ENCODE measurements at regions not wholly inside any gene's neighbourhood (a gene's known extent, or its start where the extent isn't known, plus 50 kb on each side); places are given as distances from the start of the nearest gene placed in this dataset.

DNA sequence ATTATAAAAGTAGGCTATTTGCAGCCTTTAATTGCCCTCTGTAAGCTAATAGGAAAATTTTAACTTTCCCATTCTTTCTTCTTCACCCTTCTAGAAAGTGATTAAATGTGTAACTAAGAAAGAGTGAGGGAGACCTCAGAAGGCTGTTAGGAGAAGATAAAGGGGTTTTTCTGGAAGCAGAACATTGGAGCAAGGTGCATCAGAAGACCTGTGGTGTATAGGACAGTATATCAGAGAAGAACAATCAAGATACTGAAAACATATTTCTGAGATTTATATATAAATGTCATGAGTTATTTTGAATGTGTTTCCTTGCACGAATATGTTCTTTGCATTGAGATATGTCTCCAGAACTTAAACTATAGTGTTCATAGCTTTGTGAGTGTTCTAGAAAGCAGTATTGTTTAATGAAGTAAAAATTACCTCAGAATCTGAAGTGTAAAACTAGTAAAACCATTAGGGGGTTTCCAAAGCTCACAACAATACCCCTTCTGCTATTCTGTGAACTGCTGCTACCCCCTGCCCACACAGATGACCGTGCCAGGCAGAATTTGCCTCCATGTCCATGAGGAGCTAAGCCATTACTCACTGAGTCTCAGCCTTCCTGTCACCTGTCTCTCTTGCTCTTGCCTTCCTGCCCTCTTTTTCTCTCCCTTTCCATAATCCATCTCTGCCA, 537.9 kb downstream of the EPHA4 start:
- intact Hi-C loops (cut with DNase I) = no loop called here
- Histone ChIP-seq H3K4me3 (no peak overlapping the region), H3K36me3 (no peaks in the 10 kb centered on the region), H3K9me3 (no peaks in the 10 kb centered on the region), H3K27me3 (no peaks in the 10 kb centered on the region), H3K27ac (no peak overlapping the region), H3K4me1 (no peaks in the 10 kb centered on the region)
- no peak for DNase-seq (ENCODE audit: low spot score in 2 of 2)
- TF ChIP-seq, protein P1, sequence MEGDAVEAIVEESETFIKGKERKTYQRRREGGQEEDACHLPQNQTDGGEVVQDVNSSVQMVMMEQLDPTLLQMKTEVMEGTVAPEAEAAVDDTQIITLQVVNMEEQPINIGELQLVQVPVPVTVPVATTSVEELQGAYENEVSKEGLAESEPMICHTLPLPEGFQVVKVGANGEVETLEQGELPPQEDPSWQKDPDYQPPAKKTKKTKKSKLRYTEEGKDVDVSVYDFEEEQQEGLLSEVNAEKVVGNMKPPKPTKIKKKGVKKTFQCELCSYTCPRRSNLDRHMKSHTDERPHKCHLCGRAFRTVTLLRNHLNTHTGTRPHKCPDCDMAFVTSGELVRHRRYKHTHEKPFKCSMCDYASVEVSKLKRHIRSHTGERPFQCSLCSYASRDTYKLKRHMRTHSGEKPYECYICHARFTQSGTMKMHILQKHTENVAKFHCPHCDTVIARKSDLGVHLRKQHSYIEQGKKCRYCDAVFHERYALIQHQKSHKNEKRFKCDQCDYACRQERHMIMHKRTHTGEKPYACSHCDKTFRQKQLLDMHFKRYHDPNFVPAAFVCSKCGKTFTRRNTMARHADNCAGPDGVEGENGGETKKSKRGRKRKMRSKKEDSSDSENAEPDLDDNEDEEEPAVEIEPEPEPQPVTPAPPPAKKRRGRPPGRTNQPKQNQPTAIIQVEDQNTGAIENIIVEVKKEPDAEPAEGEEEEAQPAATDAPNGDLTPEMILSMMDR (IDR thresholded peaks at IDR 0.05) = no peak

DNA sequence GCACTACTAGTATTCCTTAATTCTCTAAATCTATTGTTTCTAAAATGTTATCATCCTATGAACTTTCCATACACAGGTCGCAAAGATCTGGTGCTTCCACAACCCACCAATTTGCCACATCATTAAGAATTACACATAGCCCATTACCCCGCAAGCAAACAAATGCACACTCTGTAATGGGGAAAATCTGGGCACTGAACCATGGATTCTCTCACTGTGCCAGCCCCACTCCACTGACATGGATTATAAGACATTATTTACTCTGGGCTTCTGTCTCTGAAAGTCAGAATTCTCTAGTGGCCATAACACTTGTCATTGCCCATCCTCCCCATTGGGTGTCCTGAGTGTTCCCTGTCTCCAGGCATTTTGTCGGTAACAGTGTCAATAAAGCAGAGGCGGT, 537.1 kb downstream of the EPHA4 start:
- intact Hi-C loops (cut with DNase I) = no loop called here
- Histone ChIP-seq H3K9me3 (no peaks in the 10 kb centered on the region), H3K4me3 (no peak overlapping the region), H3K27ac (no peak overlapping the region), H3K4me1 (no peaks in the 10 kb centered on the region), H3K27me3 (no peaks in the 10 kb centered on the region), H3K36me3 (no peaks in the 10 kb centered on the region)
- no peak for DNase-seq (ENCODE audit: low spot score in 2 of 2)
- TF ChIP-seq, protein P1 (IDR thresholded peaks at IDR 0.05) = no peak

DNA sequence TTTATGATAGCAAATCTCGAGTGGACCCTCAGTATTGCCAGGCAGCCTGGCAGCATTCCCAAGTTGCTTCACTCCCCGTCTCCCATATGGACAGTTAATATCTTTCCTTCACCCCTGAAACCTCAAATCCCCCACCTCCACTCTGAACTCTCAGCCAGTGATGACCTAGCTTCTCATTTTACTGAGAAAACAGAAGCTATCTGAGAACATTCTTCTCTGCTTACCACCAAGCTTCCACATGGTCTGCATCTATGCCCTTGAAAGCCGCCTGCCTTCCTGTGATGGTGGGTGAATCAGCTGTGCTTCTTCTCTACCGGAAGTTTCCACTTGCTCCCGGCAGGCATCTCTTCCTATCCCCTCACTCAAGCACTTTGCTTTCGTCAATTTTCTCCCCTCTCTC, 529.2 kb downstream of the EPHA4 start:
- Histone ChIP-seq H3K4me3 (no peak overlapping the region), H3K4me1 (no peaks in the 10 kb centered on the region), H3K36me3 (no peaks in the 10 kb centered on the region), H3K27ac (no peak overlapping the region), H3K27me3 (no peaks in the 10 kb centered on the region), H3K9me3 (no peaks in the 10 kb centered on the region)
- intact Hi-C loops (cut with DNase I) = no loop called here
- TF ChIP-seq, protein P1 (IDR thresholded peaks at IDR 0.05) = no peak
- no peak for DNase-seq (ENCODE audit: low spot score in 2 of 2)

DNA sequence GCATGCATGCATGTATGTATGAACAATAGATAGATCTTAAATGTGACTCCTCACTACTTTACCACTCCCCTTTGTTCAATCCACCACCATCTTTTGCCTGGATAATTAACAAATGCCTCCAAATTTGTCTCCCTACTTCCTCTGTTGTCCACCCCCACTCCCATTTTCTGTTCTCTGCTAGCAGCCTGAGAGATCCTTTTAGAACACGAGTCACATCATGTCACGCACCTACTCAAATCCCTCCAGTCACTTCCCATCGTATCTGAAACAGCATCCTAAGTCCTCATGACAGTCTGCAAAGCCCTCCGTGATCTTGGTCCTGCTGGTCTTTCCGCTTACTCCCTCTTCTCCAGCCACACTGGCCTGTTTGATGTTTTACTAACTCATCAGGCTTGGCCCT, 527.3 kb downstream of the EPHA4 start:
- Histone ChIP-seq H3K27me3 (no peaks in the 10 kb centered on the region), H3K36me3 (no peaks in the 10 kb centered on the region), H3K4me1 (no peaks in the 10 kb centered on the region), H3K4me3 (no peak overlapping the region), H3K27ac (no peak overlapping the region), H3K9me3 (no peaks in the 10 kb centered on the region)
- intact Hi-C loops (cut with DNase I) = no loop called here
- TF ChIP-seq, protein P1 (IDR thresholded peaks at IDR 0.05) = no peak
- DNase-seq (ENCODE audit: low spot score in 2 of 2) = no peak

DNA sequence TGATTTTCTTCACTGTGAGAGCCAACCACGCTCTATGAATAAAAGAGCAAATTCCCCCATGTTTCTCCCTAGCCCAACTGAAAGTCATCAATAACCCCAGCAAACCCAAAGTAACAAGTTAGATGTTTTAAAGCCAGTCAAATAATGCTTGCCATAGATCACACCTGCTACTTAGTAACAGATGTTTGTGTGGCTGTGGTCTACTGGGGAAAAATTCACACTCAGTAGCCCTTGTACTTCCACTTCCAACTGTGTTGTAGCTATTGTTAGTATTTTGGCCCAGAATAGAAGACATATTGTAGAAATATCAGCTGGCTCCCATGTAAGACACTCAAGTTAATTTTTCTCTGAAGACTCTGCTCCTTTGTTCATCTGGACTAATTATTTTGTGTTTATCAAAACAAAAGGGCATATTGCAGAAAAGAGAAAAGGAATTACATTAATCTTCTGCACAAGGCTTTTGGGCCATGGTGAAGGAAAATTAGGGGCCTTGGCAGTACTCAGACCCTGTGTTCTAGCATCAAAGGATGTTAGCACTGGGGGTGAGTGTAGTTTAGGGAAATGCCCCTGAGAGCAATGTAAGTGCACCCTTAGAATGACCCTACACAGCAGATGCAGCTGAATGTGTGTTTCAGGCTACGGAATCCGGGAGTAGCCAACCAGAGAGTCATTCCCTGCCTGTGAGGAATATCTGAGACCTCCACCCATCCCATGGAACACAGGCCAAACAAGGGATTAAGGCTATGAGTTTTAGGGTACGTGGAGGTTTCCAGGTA, 521.9 kb downstream of the EPHA4 start:
- H3K27ac ChIP-seq = no peak overlapping the region
- H3K27me3 ChIP-seq = no peaks in the 10 kb centered on the region
- H3K4me3 ChIP-seq = no peak overlapping the region
- intact Hi-C loops (cut with DNase I) = no loop called here
- no peak for DNase-seq (ENCODE audit: low spot score in 2 of 2)
- TF ChIP-seq, protein P1 (IDR thresholded peaks at IDR 0.05) = no peak
- no peaks in the 10 kb centered on the region for H3K9me3 ChIP-seq
- no peaks in the 10 kb centered on the region for H3K4me1 ChIP-seq
- H3K36me3 ChIP-seq = no peaks in the 10 kb centered on the region

All from ascending aorta (tissue), 2 donors.